HCT116 (cell line): ENCODE measurements at regions not wholly inside any gene's neighbourhood (a gene's known extent, or its start where the extent isn't known, plus 50 kb on each side); places are given as distances from the start of the nearest gene placed in this dataset.

Experiments
- ATAC-seq: fragments of 200-7000 bp; cut with Tn5 transposase; 2 replicates; pipeline ENCODE4 v1.9.1; 2020; ENCODE audit warnings: mild to moderate bottlenecking, moderate library complexity
- BruUV-seq: library from RNA; stranded (reverse); fragments of 400-500 nt; replicated peaks from 2 replicates; lab custom pipeline; 2021; lab: Mats Ljungman, UMichigan
- CTCF ChIA-PET: fragments of 300-600 bp; sonication (Branson Sonifier 250); formaldehyde crosslinking; loops from one replicate; lab custom pipeline; 2021; ENCODE audit warnings: antibody characterized with exemption; lab: Charles Lee
- POLR2A ChIA-PET: fragments of 300-600, 350-600 bp; sonication (Branson Sonifier 250); formaldehyde crosslinking; loops from one replicate; lab custom pipeline; 2021; ENCODE audit warnings: antibody characterized with exemption; lab: Charles Lee
- RAD21 ChIA-PET, 2 experiments: fragments of 300-600 bp; sonication (Branson Sonifier 250); formaldehyde crosslinking; loops; one replicate each; lab custom pipeline; 2023; ENCODE audit warnings: low total read pairs in 2 of 2; ENCODE audit not compliant: uncharacterized antibody in 2 of 2, unreplicated experiment in 2 of 2, low non-redundant PET in 1 of 2; lab: Charles Lee
- DNase-seq: peaks from one replicate; pipeline ENCODE4 v3.0.0-alpha.2; 2010; ENCODE audit warnings: low read depth, low spot score
- H2AFZ ChIP-seq: fragments of 200-600 bp; shearing (Covaris generic), sonication (generic); 2 replicates; pipeline ENCODE4 v1.6.1; 2017; ENCODE audit warnings: low read depth, mixed run types, mixed read lengths, antibody characterized with exemption, low read length; ENCODE audit not compliant: poor library complexity, severe bottlenecking
- H3K27ac ChIP-seq: 2 replicates; pipeline ENCODE4 v1.5.1; 2012; ENCODE audit warnings: low read depth, low read length
- H3K27me3 ChIP-seq: fragments of 200-600 bp; sonication (generic); 2 replicates; pipeline ENCODE4 v1.6.1; 2016; ENCODE audit warnings: mixed run types, low read length, mixed read lengths; ENCODE audit not compliant: insufficient read depth
- H3K36me3 ChIP-seq, 2 experiments: fragments of 200-500 bp in 1 of 2; fragments of 200-600 bp in 1 of 2; sonication (Bioruptor generic) in 1 of 2; sonication (generic) in 1 of 2; 2 replicates each; pipeline versions ENCODE4 v1.5.1 to v1.6.1; 2014 to 2016; ENCODE audit warnings: low read length in 2 of 2, inconsistent platforms in 1 of 2, mixed read lengths in 1 of 2, mixed run types in 1 of 2; ENCODE audit not compliant: insufficient read depth in 2 of 2, control insufficient read depth in 1 of 2
- H3K4me1 ChIP-seq, 2 experiments: fragments of 200-600 bp in 1 of 2; sonication (generic) in 1 of 2; 2 replicates each; pipeline versions ENCODE4 v1.5.1 to v1.6.1; 2012 to 2017; ENCODE audit warnings: low read length in 2 of 2, inconsistent platforms in 1 of 2, mild to moderate bottlenecking in 1 of 2, mixed read lengths in 1 of 2, mixed run types in 1 of 2, moderate library complexity in 1 of 2; ENCODE audit not compliant: insufficient read depth in 2 of 2, control insufficient read depth in 1 of 2
- H3K4me2 ChIP-seq: fragments of 200-600 bp; sonication (generic); 2 replicates; pipeline ENCODE4 v1.6.1; 2017; ENCODE audit warnings: mixed run types, low read length, mixed read lengths
- H3K4me3 ChIP-seq, 2 experiments: fragments of 200-600 bp in 1 of 2; sonication (generic) in 1 of 2; replicated peaks in 1 of 2; 2 replicates each; pipeline ENCODE4 v1.5.1; 2011 to 2016; ENCODE audit warnings: low read length in 2 of 2, control low read depth in 1 of 2, low read depth in 1 of 2, mild to moderate bottlenecking in 1 of 2, mixed read lengths in 1 of 2, mixed run types in 1 of 2
- H3K79me2 ChIP-seq: fragments of 200-600 bp; sonication (generic); 2 replicates; pipeline ENCODE4 v1.6.1; 2017; ENCODE audit warnings: mild to moderate bottlenecking, mixed run types, low read length, moderate library complexity, mixed read lengths; ENCODE audit not compliant: insufficient read depth
- H3K9ac ChIP-seq: fragments of 200-600 bp; sonication (generic); 2 replicates; pipeline ENCODE4 v1.6.1; 2016; ENCODE audit warnings: low read length, mixed read lengths
- H3K9me2 ChIP-seq: fragments of 200-600 bp; sonication (generic), shearing (Covaris generic); 2 replicates; pipeline ENCODE4 v1.6.1; 2017; ENCODE audit warnings: mixed run types, mild to moderate bottlenecking, moderate library complexity; ENCODE audit not compliant: insufficient read depth
- H3K9me3 ChIP-seq, 2 experiments: fragments of 200-500 bp in 1 of 2; fragments of 200-600 bp in 1 of 2; sonication (Bioruptor generic) in 1 of 2; sonication (generic) in 1 of 2; 2 replicates each; pipeline ENCODE4 v1.6.1; 2014 to 2017; ENCODE audit warnings: low read length in 2 of 2, mixed read lengths in 2 of 2, inconsistent platforms in 1 of 2, low read depth in 1 of 2, mild to moderate bottlenecking in 1 of 2, mixed run types in 1 of 2, moderate library complexity in 1 of 2; ENCODE audit not compliant: control insufficient read depth in 1 of 2, insufficient read depth in 1 of 2
- H4K20me1 ChIP-seq: fragments of 200-600 bp; sonication (generic), shearing (Covaris generic); 2 replicates; pipeline ENCODE4 v1.6.1; 2017; ENCODE audit warnings: mixed run types, mild to moderate bottlenecking, moderate library complexity; ENCODE audit not compliant: insufficient read depth
- EZH2phosphoT487 ChIP-seq: fragments of 200-600 bp; IDR thresholded peaks from 2 replicates; pipeline ENCODE4 v1.6.1; 2018; ENCODE audit warnings: antibody characterized with exemption, borderline replicate concordance
- POLR2A ChIP-seq: IDR thresholded peaks from 2 replicates; pipeline ENCODE4 v1.7.0; 2011; ENCODE audit warnings: borderline replicate concordance; ENCODE audit not compliant: insufficient read depth, insufficient read length; ENCODE audit errors: extremely low read depth
- YY1 ChIP-seq: IDR thresholded peaks from 2 replicates; pipeline ENCODE4 v1.6.1; 2011; ENCODE audit warnings: low read length, low read depth, moderate library complexity, mild to moderate bottlenecking; ENCODE audit not compliant: insufficient replicate concordance; ENCODE audit errors: extremely low read depth
- ZFX ChIP-seq: fragments of 450-650 bp; IDR thresholded peaks from 2 replicates; pipeline ENCODE4 v1.6.1; 2017
- intact Hi-C: fragments of 100-400 bp; cut with micrococcal nuclease; formaldehyde crosslinking; loops from 2 replicates; pipeline ENCODE4 v1.10.0; 2022
- TF ChIP-seq, protein P1 (sequence below): IDR thresholded peaks from 2 replicates; pipeline ENCODE4 v1.6.1; 2012
- TF ChIP-seq, protein P2 (sequence below), 3 experiments: fragments of 200-600 bp in 1 of 3; sonication (generic) in 1 of 3; IDR thresholded peaks in 2 of 3; conservative IDR thresholded peaks in 1 of 3; 2 replicates each; pipeline ENCODE4 v1.5.1; 2012 to 2017; ENCODE audit warnings: low read depth in 2 of 3, low read length in 2 of 3, antibody characterized with exemption in 1 of 3, borderline replicate concordance in 1 of 3, control low read depth in 1 of 3, mild to moderate bottlenecking in 1 of 3, mixed read lengths in 1 of 3, mixed run types in 1 of 3, moderate library complexity in 1 of 3; ENCODE audit not compliant: insufficient read depth in 1 of 3

DNA sequence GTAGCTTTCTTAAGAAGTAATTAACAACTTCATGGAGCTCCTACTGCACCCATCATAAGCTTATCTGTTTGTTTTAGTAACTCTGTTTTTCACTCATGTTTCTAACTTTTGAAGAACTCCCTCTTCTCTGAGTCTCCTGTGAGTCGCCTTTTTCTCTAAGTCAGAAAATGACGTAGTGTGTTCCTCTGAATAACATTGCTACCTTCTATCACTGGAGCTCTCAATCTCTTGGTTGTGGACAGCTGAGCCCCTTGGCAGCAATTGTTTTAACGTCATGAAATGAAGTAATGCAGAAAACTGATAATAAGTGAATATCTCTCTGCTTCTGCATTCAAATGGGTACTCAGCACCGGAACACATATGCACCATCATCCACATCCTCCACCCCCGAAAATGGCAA lies 433.3 kb upstream of the SALL3 start:
- CTCF ChIA-PET, result no interaction called here
- H3K9ac ChIP-seq, result no peak overlapping the region
- intact Hi-C loops, result no loop called here

DNA sequence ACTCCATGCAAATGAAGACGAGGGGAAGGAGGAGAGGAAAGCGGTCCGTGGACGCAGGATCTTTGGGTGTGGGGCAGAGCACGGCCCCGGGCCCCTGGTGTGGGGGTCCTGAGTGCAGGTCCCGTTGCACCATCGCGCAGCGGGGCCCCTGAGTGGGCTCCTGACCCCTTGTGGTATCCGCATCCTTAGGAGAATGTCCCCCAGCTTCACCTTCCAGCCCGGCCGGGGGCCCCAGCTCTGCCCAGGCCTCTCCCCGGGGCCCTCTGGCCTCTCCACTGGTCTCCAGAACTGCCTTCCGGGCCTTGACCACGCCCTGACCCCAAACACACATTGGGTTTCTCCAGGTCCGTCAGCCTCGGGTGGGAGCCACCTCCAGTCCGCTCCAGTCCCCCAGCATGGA lies 431.8 kb upstream of the SALL3 start:
- Histone ChIP-seq H3K36me3 (no peaks in the 10 kb centered on the region), H3K4me3 (no peak overlapping the region), H3K27me3 (no peaks in the 10 kb centered on the region), H3K9me3 (peaks cover 5 to 18% of the 10 kb centered on the region in 2 experiments; a peak in 2 of 4 replicates), H3K27ac (no peak overlapping the region), H4K20me1 (no peaks in the 10 kb centered on the region), H2AFZ (no peak overlapping the region), H3K9me2 (no peaks in the 10 kb centered on the region), H3K79me2 (no peaks in the 10 kb centered on the region), H3K9ac (no peak overlapping the region), H3K4me1 (no peaks in the 10 kb centered on the region), H3K4me2 (no peak overlapping the region)
- ChIA-PET CTCF (no interaction called here), POLR2A (no interaction called here), RAD21 (no interaction called here)
- no peak for ATAC-seq
- intact Hi-C loops, result no loop called here
- TF ChIP-seq EZH2phosphoT487 (no peak), ZFX (no peak)
- TF ChIP-seq, protein P1, sequence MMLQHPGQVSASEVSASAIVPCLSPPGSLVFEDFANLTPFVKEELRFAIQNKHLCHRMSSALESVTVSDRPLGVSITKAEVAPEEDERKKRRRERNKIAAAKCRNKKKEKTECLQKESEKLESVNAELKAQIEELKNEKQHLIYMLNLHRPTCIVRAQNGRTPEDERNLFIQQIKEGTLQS, result no peak
- TF ChIP-seq, protein P2, sequence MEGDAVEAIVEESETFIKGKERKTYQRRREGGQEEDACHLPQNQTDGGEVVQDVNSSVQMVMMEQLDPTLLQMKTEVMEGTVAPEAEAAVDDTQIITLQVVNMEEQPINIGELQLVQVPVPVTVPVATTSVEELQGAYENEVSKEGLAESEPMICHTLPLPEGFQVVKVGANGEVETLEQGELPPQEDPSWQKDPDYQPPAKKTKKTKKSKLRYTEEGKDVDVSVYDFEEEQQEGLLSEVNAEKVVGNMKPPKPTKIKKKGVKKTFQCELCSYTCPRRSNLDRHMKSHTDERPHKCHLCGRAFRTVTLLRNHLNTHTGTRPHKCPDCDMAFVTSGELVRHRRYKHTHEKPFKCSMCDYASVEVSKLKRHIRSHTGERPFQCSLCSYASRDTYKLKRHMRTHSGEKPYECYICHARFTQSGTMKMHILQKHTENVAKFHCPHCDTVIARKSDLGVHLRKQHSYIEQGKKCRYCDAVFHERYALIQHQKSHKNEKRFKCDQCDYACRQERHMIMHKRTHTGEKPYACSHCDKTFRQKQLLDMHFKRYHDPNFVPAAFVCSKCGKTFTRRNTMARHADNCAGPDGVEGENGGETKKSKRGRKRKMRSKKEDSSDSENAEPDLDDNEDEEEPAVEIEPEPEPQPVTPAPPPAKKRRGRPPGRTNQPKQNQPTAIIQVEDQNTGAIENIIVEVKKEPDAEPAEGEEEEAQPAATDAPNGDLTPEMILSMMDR (IDR thresholded peaks at IDR 0.05 in 2 of 3, conservative IDR thresholded peaks at IDR 0.05 in 1 of 3; ENCODE audit: borderline replicate concordance in 1 of 3, insufficient read depth in 1 of 3, low read depth in 2 of 3, low read length in 2 of 3), result no peak
- no peak for DNase-seq
- no TSS peak for BruUV-seq

More for the DNA sequence above, 433.3 kb upstream of the SALL3 start:
- H3K4me3 ChIP-seq, result no peak overlapping the region
- ChIA-PET POLR2A (no interaction called here), RAD21 (no interaction called here)
- no peaks in the 10 kb centered on the region for H3K4me1 ChIP-seq
- peaks cover 5 to 18% of the 10 kb centered on the region in 2 experiments; a peak in 2 of 4 replicates for H3K9me3 ChIP-seq
- no peaks in the 10 kb centered on the region for H3K79me2 ChIP-seq
- ATAC-seq (no peak), DNase-seq (no peak)
- no peaks in the 10 kb centered on the region for H3K36me3 ChIP-seq
- no TSS peak for BruUV-seq
- no peak overlapping the region for H3K27ac ChIP-seq
- TF ChIP-seq YY1 (no peak), POLR2A (no peak)
- H4K20me1 ChIP-seq, result no peaks in the 10 kb centered on the region
- no peak overlapping the region for H2AFZ ChIP-seq
- no peaks in the 10 kb centered on the region for H3K27me3 ChIP-seq
- no peaks in the 10 kb centered on the region for H3K9me2 ChIP-seq
- no peak overlapping the region for H3K4me2 ChIP-seq
